HFFc6 (cell line): ENCODE measurements at regions not wholly inside any gene's neighbourhood (a gene's known extent, or its start where the extent isn't known, plus 50 kb on each side); places are given as distances from the start of the nearest gene placed in this dataset.

ENCODE experiments used
- DNase-seq: peaks from one replicate; pipeline ENCODE4 v3.0.0-alpha.2; 2018
- H3K27ac Mint-ChIP-seq: 2 replicates; pipeline ENCODE4 v1.8.0; 2020; ENCODE audit warnings: mild to moderate bottlenecking, mixed read lengths
- H3K27me3 Mint-ChIP-seq: 2 replicates; pipeline ENCODE4 v1.8.0; 2021; ENCODE audit warnings: mild to moderate bottlenecking, moderate library complexity, mixed read lengths; ENCODE audit not compliant: insufficient read depth
- H3K36me3 Mint-ChIP-seq: 2 replicates; pipeline ENCODE4 v1.8.0; 2021; ENCODE audit warnings: low read depth, mixed read lengths
- H3K4me1 Mint-ChIP-seq: 2 replicates; pipeline ENCODE4 v1.8.0; 2020; ENCODE audit warnings: low read depth, mixed read lengths
- H3K4me3 Mint-ChIP-seq: 2 replicates; pipeline ENCODE4 v1.8.0; 2020; ENCODE audit warnings: mild to moderate bottlenecking, moderate library complexity, mixed read lengths
- H3K9me3 Mint-ChIP-seq: 2 replicates; pipeline ENCODE4 v1.8.0; 2020; ENCODE audit warnings: mild to moderate bottlenecking, mixed read lengths
- TF ChIP-seq, protein P1 (sequence below): fragments of 200-600 bp; sonication (generic); IDR thresholded peaks from 2 replicates; pipeline ENCODE4 v1.5.0; 2021; ENCODE audit warnings: antibody characterized with exemption, mild to moderate bottlenecking

GRCh38 chr4:37109756-37110155 is 134.8 kb upstream of the NWD2 start:
- no peak for DNase-seq
- no peaks in the 10 kb centered on the region for H3K36me3 Mint-ChIP-seq
- H3K27me3 Mint-ChIP-seq: no peaks in the 10 kb centered on the region
- peaks cover 8% of the 10 kb centered on the region; the same call in 1 of the 2 replicates for H3K9me3 Mint-ChIP-seq
- TF ChIP-seq, protein P1, sequence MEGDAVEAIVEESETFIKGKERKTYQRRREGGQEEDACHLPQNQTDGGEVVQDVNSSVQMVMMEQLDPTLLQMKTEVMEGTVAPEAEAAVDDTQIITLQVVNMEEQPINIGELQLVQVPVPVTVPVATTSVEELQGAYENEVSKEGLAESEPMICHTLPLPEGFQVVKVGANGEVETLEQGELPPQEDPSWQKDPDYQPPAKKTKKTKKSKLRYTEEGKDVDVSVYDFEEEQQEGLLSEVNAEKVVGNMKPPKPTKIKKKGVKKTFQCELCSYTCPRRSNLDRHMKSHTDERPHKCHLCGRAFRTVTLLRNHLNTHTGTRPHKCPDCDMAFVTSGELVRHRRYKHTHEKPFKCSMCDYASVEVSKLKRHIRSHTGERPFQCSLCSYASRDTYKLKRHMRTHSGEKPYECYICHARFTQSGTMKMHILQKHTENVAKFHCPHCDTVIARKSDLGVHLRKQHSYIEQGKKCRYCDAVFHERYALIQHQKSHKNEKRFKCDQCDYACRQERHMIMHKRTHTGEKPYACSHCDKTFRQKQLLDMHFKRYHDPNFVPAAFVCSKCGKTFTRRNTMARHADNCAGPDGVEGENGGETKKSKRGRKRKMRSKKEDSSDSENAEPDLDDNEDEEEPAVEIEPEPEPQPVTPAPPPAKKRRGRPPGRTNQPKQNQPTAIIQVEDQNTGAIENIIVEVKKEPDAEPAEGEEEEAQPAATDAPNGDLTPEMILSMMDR: no peak
- H3K27ac Mint-ChIP-seq: no peak overlapping the region
- H3K4me3 Mint-ChIP-seq: no peak overlapping the region
- no peaks in the 10 kb centered on the region for H3K4me1 Mint-ChIP-seq

GRCh38 chr4:37124800-37125199 is 119.7 kb upstream of the NWD2 start:
- Mint-ChIP-seq H3K9me3 (peaks cover 18% of the 10 kb centered on the region), H3K4me3 (no peak overlapping the region), H3K27ac (no peak overlapping the region), H3K27me3 (no peaks in the 10 kb centered on the region), H3K36me3 (no peaks in the 10 kb centered on the region), H3K4me1 (no peaks in the 10 kb centered on the region)
- no peak for DNase-seq
- TF ChIP-seq, protein P1: no peak

- Mint-ChIP-seq H3K27ac (no peak overlapping the region), H3K9me3 (peaks cover 15% of the 10 kb centered on the region), H3K36me3 (no peaks in the 10 kb centered on the region), H3K27me3 (no peaks in the 10 kb centered on the region), H3K4me1 (no peaks in the 10 kb centered on the region), H3K4me3 (no peak overlapping the region)
- no peak for DNase-seq
- TF ChIP-seq, protein P1: no peak
Measured at GRCh38 chr4:37126051-37126450, 118.5 kb upstream of the NWD2 start.

- TF ChIP-seq, protein P1: no peak
- Mint-ChIP-seq H3K27me3 (no peaks in the 10 kb centered on the region), H3K27ac (no peak overlapping the region), H3K4me1 (no peaks in the 10 kb centered on the region), H3K36me3 (no peaks in the 10 kb centered on the region), H3K4me3 (no peak overlapping the region), H3K9me3 (peaks cover 19% of the 10 kb centered on the region)
- no peak for DNase-seq
Measured at GRCh38 chr4:37130465-37130864, 114.1 kb upstream of the NWD2 start.

DNA sequence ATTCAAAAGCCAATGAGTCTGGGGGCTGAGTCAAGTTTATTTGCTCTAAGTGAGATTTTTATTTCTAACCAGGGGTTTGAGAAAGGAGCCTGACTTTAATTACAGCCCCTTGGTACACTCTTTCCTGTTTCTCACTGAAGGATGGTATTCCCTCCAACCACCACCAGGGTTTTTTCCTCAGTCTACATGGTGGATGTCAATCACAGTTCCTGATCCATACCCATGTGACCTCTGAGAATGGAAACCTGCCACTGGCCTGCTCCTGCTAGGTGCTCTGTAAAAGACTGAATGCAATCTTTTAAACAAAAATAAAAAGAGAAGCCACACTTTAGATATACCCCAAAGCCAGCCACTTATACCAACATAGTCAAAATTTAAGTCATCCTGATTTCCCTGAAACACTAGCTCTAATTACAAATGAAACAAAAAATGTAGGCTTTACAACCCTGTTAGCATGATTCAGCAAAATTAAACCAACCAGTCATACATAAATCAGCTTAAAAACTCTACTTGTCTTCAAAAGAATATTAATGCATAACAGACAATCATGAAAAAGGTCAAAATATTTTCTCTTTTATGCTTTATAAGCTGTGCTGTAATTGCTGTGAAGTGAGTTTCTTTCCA is 112.1 kb upstream of the NWD2 start:
- peaks cover 28% of the 10 kb centered on the region for H3K9me3 Mint-ChIP-seq
- no peaks in the 10 kb centered on the region for H3K36me3 Mint-ChIP-seq
- no peak overlapping the region for H3K27ac Mint-ChIP-seq
- TF ChIP-seq, protein P1: peak; percentile 17; the same call in 1 of the 2 replicates
- no peaks in the 10 kb centered on the region for H3K4me1 Mint-ChIP-seq
- DNase-seq: no peak
- no peak overlapping the region for H3K4me3 Mint-ChIP-seq
- H3K27me3 Mint-ChIP-seq: no peaks in the 10 kb centered on the region
